Suppressor macrophage (primary cell): ENCODE measurements at regions not wholly inside any gene's neighbourhood (a gene's known extent, or its start where the extent isn't known, plus 50 kb on each side); places are given as distances from the start of the nearest gene placed in this dataset.

Experiments used
- DNase-seq, 4 experiments: peaks; one replicate each; pipeline ENCODE4 v3.0.0-alpha.2; 2020 to 2022

GRCh38 chr14:34126586-34126985 lies 175.7 kb upstream of the EGLN3 start:
- no peak for DNase-seq

- DNase-seq, result no peak
These were observed 173.7 kb upstream of the EGLN3 start for GRCh38 chr14:34124585-34124984.

- no peak for DNase-seq
These were observed 171.8 kb upstream of the EGLN3 start for GRCh38 chr14:34122650-34123049.

- DNase-seq, result no peak
These were observed 171.2 kb upstream of the EGLN3 start for GRCh38 chr14:34122081-34122480.

- no peak for DNase-seq
These were observed 169.5 kb upstream of the EGLN3 start for GRCh38 chr14:34120185-34120977.

GRCh38 chr14:34119107-34119858 lies 168.4 kb upstream of the EGLN3 start:
- DNase-seq, result no peak

- no peak for DNase-seq
These were observed 163.1 kb upstream of the EGLN3 start for GRCh38 chr14:34113991-34114390.

- DNase-seq, result no peak
These were observed 162.2 kb upstream of the EGLN3 start for GRCh38 chr14:34113005-34113511.

- no peak for DNase-seq
These were observed 161.1 kb upstream of the EGLN3 start for GRCh38 chr14:34111953-34112352.

- DNase-seq, result no peak
These were observed 160.6 kb upstream of the EGLN3 start for GRCh38 chr14:34111505-34111904.

GRCh38 chr14:34110531-34110930 lies 159.7 kb upstream of the EGLN3 start:
- no peak for DNase-seq

- no peak for DNase-seq
These were observed 156.6 kb upstream of the EGLN3 start for GRCh38 chr14:34107441-34107840.

- DNase-seq, result no peak
These were observed 155.4 kb upstream of the EGLN3 start for GRCh38 chr14:34106310-34106709.

- DNase-seq, result no peak
These were observed 153.9 kb upstream of the EGLN3 start for GRCh38 chr14:34104489-34105397.

GRCh38 chr14:34103176-34103575 lies 152.3 kb upstream of the EGLN3 start:
- DNase-seq, result no peak

- DNase-seq, result no peak
These were observed 148.8 kb upstream of the EGLN3 start for GRCh38 chr14:34099635-34100034.

GRCh38 chr14:34098985-34099349 lies 148.1 kb upstream of the EGLN3 start:
- no peak for DNase-seq

- peak; percentile 50 to 67 (median 60) for DNase-seq
These were observed 147.4 kb upstream of the EGLN3 start for GRCh38 chr14:34098045-34098984.

GRCh38 chr14:34097644-34098043 lies 146.8 kb upstream of the EGLN3 start:
- no peak for DNase-seq

GRCh38 chr14:34094384-34094783 lies 143.5 kb upstream of the EGLN3 start:
- no peak for DNase-seq

GRCh38 chr14:34093883-34094282 lies 143.0 kb upstream of the EGLN3 start:
- DNase-seq, result no peak

GRCh38 chr14:34090451-34090850 lies 139.6 kb upstream of the EGLN3 start:
- no peak for DNase-seq
